ENCODE measurements at regions not wholly inside any gene's neighbourhood (a gene's known extent, or its start where the extent isn't known, plus 50 kb on each side); places are given as distances from the start of the nearest gene placed in this dataset.
"Not testable (repeated sequence)": the region's sequence is repeated elsewhere in the genome, so short reads cannot be mapped to it uniquely, and the experiment has no call there.

DNA sequence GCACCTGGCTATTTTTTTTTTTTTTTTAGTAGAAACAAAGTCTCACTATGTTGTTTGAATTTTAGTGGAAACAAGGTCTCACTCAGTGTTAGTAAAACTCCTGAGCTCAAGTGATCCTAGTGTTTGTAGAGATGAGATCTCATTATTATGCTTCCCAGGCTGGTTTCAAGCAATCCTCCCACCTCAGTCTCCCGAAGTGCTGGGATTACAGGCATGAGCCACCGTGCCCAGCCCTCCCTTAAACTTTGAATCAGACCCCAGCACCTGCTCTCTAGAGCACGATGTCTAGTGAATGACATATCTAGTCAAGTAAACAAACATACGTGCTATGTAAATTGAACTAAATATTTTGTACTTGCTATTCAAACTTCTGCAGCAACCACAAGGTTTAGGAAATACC, 105.6 kb upstream of the MYO3A start:
- H4K20me1 ChIP-seq (ENCODE audit: insufficient read depth, poor library complexity, severe bottlenecking): no peaks in the 10 kb centered on the region
- no peaks in the 10 kb centered on the region for H3K9me3 ChIP-seq (ENCODE audit: low read depth)
- no peak overlapping the region for H3K4me2 ChIP-seq
- no peak overlapping the region for H3K27ac ChIP-seq
- H3K36me3 ChIP-seq (replicated peaks; ENCODE audit: insufficient read depth, low read depth): no peaks in the 10 kb centered on the region
- TF ChIP-seq EZH2phosphoT487 (IDR thresholded peaks at IDR 0.05; ENCODE audit: low read depth, severe bottlenecking, unreplicated experiment) (no peak), EZH2 (IDR thresholded peaks at IDR 0.05; ENCODE audit: borderline replicate concordance) (no peak)
- TF ChIP-seq, protein P1, sequence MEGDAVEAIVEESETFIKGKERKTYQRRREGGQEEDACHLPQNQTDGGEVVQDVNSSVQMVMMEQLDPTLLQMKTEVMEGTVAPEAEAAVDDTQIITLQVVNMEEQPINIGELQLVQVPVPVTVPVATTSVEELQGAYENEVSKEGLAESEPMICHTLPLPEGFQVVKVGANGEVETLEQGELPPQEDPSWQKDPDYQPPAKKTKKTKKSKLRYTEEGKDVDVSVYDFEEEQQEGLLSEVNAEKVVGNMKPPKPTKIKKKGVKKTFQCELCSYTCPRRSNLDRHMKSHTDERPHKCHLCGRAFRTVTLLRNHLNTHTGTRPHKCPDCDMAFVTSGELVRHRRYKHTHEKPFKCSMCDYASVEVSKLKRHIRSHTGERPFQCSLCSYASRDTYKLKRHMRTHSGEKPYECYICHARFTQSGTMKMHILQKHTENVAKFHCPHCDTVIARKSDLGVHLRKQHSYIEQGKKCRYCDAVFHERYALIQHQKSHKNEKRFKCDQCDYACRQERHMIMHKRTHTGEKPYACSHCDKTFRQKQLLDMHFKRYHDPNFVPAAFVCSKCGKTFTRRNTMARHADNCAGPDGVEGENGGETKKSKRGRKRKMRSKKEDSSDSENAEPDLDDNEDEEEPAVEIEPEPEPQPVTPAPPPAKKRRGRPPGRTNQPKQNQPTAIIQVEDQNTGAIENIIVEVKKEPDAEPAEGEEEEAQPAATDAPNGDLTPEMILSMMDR (IDR thresholded peaks at IDR 0.05; ENCODE audit: poor library complexity): no peak
- 45% methylated on average over 4 of the region's 4 CpGs for WGBS (ENCODE audit: low lambda C conversion rate, missing lambda C conversion rate)
- no peak for DNase-seq (ENCODE audit: low spot score)
- H3K9me2 ChIP-seq (replicated peaks; ENCODE audit: insufficient read depth): no peaks in the 10 kb centered on the region
- H3K4me1 ChIP-seq (ENCODE audit: insufficient read depth): no peaks in the 10 kb centered on the region
- no peak overlapping the region for H3K4me3 ChIP-seq
- no peaks in the 10 kb centered on the region for H3K27me3 ChIP-seq
- H2AFZ ChIP-seq: no peak overlapping the region
- no peaks in the 10 kb centered on the region for H3K79me2 ChIP-seq

DNA sequence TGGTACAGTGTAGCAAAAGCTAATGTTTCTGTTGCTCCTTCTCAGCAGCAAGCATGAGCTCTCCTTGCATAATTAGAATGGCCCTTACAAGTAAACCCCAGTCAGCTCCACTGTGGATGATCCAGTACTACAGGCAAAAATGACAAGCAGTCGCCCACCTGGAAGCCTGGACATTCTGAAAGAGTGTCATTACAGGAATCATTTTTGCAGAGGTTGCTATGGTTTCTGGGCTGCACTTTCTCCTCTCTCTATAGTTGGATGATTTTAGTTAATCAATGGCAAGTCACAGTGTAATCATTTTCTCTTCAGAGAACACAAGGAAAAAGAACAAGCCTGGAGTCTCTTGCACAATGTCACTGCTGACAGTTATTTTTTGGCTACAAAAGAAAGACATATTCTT, 102.9 kb upstream of the MYO3A start:
- H3K4me3 ChIP-seq: no peak overlapping the region
- H2AFZ ChIP-seq: no peak overlapping the region

DNA sequence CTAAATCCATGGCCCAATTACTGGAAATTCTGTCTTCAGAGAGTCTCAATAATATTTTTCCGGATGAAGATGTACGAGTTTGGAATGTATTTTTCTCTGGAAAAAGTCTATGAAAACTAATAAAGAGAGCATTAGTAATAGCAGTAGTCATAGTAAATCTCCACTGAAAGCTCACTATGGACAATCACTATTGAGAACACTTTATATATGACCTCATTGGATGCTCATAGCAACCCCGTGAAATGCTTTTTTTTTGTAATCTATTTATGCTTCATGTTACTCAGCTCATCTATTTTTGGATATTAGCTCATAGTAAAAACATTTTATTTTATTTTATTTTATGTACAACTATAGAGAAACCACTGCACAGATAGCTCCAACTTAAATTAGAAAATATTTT, 94.3 kb upstream of the MYO3A start:
- H3K9me3 ChIP-seq (ENCODE audit: low read depth): no peaks in the 10 kb centered on the region
- no peaks in the 10 kb centered on the region for H4K20me1 ChIP-seq (ENCODE audit: insufficient read depth, poor library complexity, severe bottlenecking)
- no peaks in the 10 kb centered on the region for H3K79me2 ChIP-seq
- H3K36me3 ChIP-seq (replicated peaks; ENCODE audit: insufficient read depth, low read depth): no peaks in the 10 kb centered on the region
- H3K9me2 ChIP-seq (replicated peaks; ENCODE audit: insufficient read depth): no peaks in the 10 kb centered on the region
- H3K27me3 ChIP-seq: peaks cover 5% of the 10 kb centered on the region
- no peaks in the 10 kb centered on the region for H3K4me1 ChIP-seq (ENCODE audit: insufficient read depth)
- H3K4me2 ChIP-seq: no peak overlapping the region
- H3K27ac ChIP-seq: no peak overlapping the region
- TF ChIP-seq EZH2phosphoT487 (IDR thresholded peaks at IDR 0.05; ENCODE audit: low read depth, severe bottlenecking, unreplicated experiment) (no peak), EZH2 (IDR thresholded peaks at IDR 0.05; ENCODE audit: borderline replicate concordance) (no peak)
- TF ChIP-seq, protein P1 (IDR thresholded peaks at IDR 0.05; ENCODE audit: poor library complexity): no peak
- H3K4me3 ChIP-seq: no peak overlapping the region
- H2AFZ ChIP-seq: no peak overlapping the region
- WGBS (ENCODE audit: low lambda C conversion rate, missing lambda C conversion rate): 83% methylated on average over 3 of the region's 3 CpGs
- no peak for DNase-seq (ENCODE audit: low spot score)

More for the DNA sequence above, 102.9 kb upstream of the MYO3A start:
- TF ChIP-seq EZH2phosphoT487 (IDR thresholded peaks at IDR 0.05; ENCODE audit: low read depth, severe bottlenecking, unreplicated experiment) (no peak), EZH2 (IDR thresholded peaks at IDR 0.05; ENCODE audit: borderline replicate concordance) (no peak)
- TF ChIP-seq, protein P1 (IDR thresholded peaks at IDR 0.05; ENCODE audit: poor library complexity): no peak
- H3K79me2 ChIP-seq: no peaks in the 10 kb centered on the region
- no peaks in the 10 kb centered on the region for H3K4me1 ChIP-seq (ENCODE audit: insufficient read depth)
- H3K9me3 ChIP-seq (ENCODE audit: low read depth): no peaks in the 10 kb centered on the region
- no peaks in the 10 kb centered on the region for H3K27me3 ChIP-seq
- no peaks in the 10 kb centered on the region for H3K9me2 ChIP-seq (replicated peaks; ENCODE audit: insufficient read depth)
- no peak overlapping the region for H3K27ac ChIP-seq
- no peaks in the 10 kb centered on the region for H4K20me1 ChIP-seq (ENCODE audit: insufficient read depth, poor library complexity, severe bottlenecking)
- H3K4me2 ChIP-seq: no peak overlapping the region
- H3K36me3 ChIP-seq (replicated peaks; ENCODE audit: insufficient read depth, low read depth): no peaks in the 10 kb centered on the region
- DNase-seq (ENCODE audit: low spot score): no peak
- 68% methylated on average over 1 of the region's 1 CpG for WGBS (ENCODE audit: low lambda C conversion rate, missing lambda C conversion rate)

DNA sequence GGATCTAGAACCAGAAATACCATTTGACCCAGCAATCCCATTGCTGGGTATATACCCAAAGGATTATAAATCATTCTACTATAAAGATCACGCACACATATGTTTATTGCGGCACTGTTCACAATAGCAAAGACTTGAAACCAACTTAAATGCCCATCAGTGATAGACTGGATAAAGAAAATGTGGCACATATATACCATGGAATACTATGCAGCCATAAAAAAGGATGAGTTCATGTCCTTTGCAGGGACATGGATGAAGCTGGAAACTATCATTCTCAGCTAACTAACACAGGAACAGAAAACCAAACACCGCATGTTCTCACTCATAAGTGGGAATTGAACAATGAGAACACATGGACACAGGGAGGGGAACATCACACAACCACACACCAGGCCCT, 93.2 kb upstream of the MYO3A start:
- not testable (repeated sequence) for H3K36me3 ChIP-seq (replicated peaks; ENCODE audit: insufficient read depth, low read depth); H3K9me3 ChIP-seq (ENCODE audit: low read depth); H3K9me2 ChIP-seq (replicated peaks; ENCODE audit: insufficient read depth); H3K27ac ChIP-seq; H3K4me3 ChIP-seq; H3K79me2 ChIP-seq; H3K4me2 ChIP-seq; H4K20me1 ChIP-seq (ENCODE audit: insufficient read depth, poor library complexity, severe bottlenecking); H3K4me1 ChIP-seq (ENCODE audit: insufficient read depth); H2AFZ ChIP-seq; H3K27me3 ChIP-seq; DNase-seq (ENCODE audit: low spot score)
- 96% methylated on average over 3 of the region's 3 CpGs for WGBS (ENCODE audit: low lambda C conversion rate, missing lambda C conversion rate)

Data from hepatocyte (in vitro differentiated cells).